Chondrocyte (in vitro differentiated cells): ENCODE measurements at regions not wholly inside any gene's neighbourhood (a gene's known extent, or its start where the extent isn't known, plus 50 kb on each side); places are given as distances from the start of the nearest gene placed in this dataset.
A peak's percentile ranks its signal among the peaks of the same experiment; 100 is the strongest.

Source experiments
- DNase-seq: peaks from one replicate; pipeline ENCODE4 v3.0.0; 2021; ENCODE audit warnings: mixed read lengths, low spot score
- H3K27ac Mint-ChIP-seq: one replicate; pipeline ENCODE4 v1.8.0; 2021; ENCODE audit warnings: mild to moderate bottlenecking, moderate library complexity, mixed read lengths; ENCODE audit not compliant: unreplicated experiment
- H3K27me3 Mint-ChIP-seq: 2 replicates; pipeline ENCODE4 v1.8.0; 2021; ENCODE audit warnings: low read depth, mixed read lengths
- H3K36me3 Mint-ChIP-seq: 2 replicates; pipeline ENCODE4 v1.8.0; 2021; ENCODE audit warnings: low read depth, mixed read lengths
- H3K4me1 Mint-ChIP-seq: 2 replicates; pipeline ENCODE4 v1.8.0; 2021; ENCODE audit warnings: low read depth, mild to moderate bottlenecking, mixed read lengths
- H3K4me3 Mint-ChIP-seq: one replicate; pipeline ENCODE4 v1.8.0; 2021; ENCODE audit warnings: mild to moderate bottlenecking, moderate library complexity, mixed read lengths; ENCODE audit not compliant: unreplicated experiment
- H3K9me3 Mint-ChIP-seq: 2 replicates; pipeline ENCODE4 v1.8.0; 2021; ENCODE audit warnings: low read depth, mixed read lengths
- CTCF ChIP-seq: fragments of 200-600 bp; sonication (generic); IDR thresholded peaks from 2 replicates; pipeline ENCODE4 v1.5.0; 2021; ENCODE audit warnings: antibody characterized with exemption, mild to moderate bottlenecking, moderate library complexity

- DNase-seq, result no peak
- H3K9me3 Mint-ChIP-seq, result no peaks in the 10 kb centered on the region
- peaks cover 55% of the 10 kb centered on the region for H3K4me1 Mint-ChIP-seq
- peak overlapping the region; percentile 73 for H3K27ac Mint-ChIP-seq
- no peak for TF ChIP-seq CTCF
- no peaks in the 10 kb centered on the region for H3K27me3 Mint-ChIP-seq
- H3K36me3 Mint-ChIP-seq, result peaks cover 9% of the 10 kb centered on the region
- no peak overlapping the region for H3K4me3 Mint-ChIP-seq
These were observed 56.1 kb downstream of the KCNRG start for GRCh38 chr13:50071379-50071778.

GRCh38 chr13:50072676-50073075 lies 57.4 kb downstream of the KCNRG start:
- peak overlapping the region; percentile 80 for H3K27ac Mint-ChIP-seq
- no peak overlapping the region for H3K4me3 Mint-ChIP-seq
- TF ChIP-seq CTCF, result no peak
- no peaks in the 10 kb centered on the region for H3K27me3 Mint-ChIP-seq
- no peak for DNase-seq
- H3K36me3 Mint-ChIP-seq, result peaks cover 5% of the 10 kb centered on the region
- H3K9me3 Mint-ChIP-seq, result no peaks in the 10 kb centered on the region
- H3K4me1 Mint-ChIP-seq, result peaks cover 67% of the 10 kb centered on the region

GRCh38 chr13:50073340-50073739 lies 58.1 kb downstream of the KCNRG start:
- no peak for DNase-seq
- no peak for TF ChIP-seq CTCF
- Mint-ChIP-seq H3K27ac (peak overlapping the region; percentile 83), H3K36me3 (peaks cover 1% of the 10 kb centered on the region), H3K4me3 (no peak overlapping the region), H3K4me1 (peaks cover 73% of the 10 kb centered on the region), H3K27me3 (no peaks in the 10 kb centered on the region), H3K9me3 (no peaks in the 10 kb centered on the region)

GRCh38 chr13:50074843-50075242 lies 59.6 kb downstream of the KCNRG start:
- Mint-ChIP-seq H3K27ac (peak overlapping the region; percentile 27), H3K4me1 (peaks cover 70% of the 10 kb centered on the region), H3K9me3 (no peaks in the 10 kb centered on the region), H3K27me3 (no peaks in the 10 kb centered on the region), H3K36me3 (no peaks in the 10 kb centered on the region), H3K4me3 (no peak overlapping the region)
- TF ChIP-seq CTCF, result no peak
- DNase-seq, result no peak

GRCh38 chr13:50075619-50076097 lies 60.4 kb downstream of the KCNRG start:
- peak overlapping the region; percentile 37 for H3K4me3 Mint-ChIP-seq
- H3K36me3 Mint-ChIP-seq, result no peaks in the 10 kb centered on the region
- DNase-seq, result no peak
- no peak for TF ChIP-seq CTCF
- peak overlapping the region; percentile 80 for H3K27ac Mint-ChIP-seq
- H3K9me3 Mint-ChIP-seq, result no peaks in the 10 kb centered on the region
- no peaks in the 10 kb centered on the region for H3K27me3 Mint-ChIP-seq
- H3K4me1 Mint-ChIP-seq, result peaks cover 64% of the 10 kb centered on the region
